ENCODE measurements at regions not wholly inside any gene's neighbourhood (a gene's known extent, or its start where the extent isn't known, plus 50 kb on each side); places are given as distances from the start of the nearest gene placed in this dataset.
A peak's percentile ranks its signal among the peaks of the same experiment; 100 is the strongest.
"Not testable (repeated sequence)": the region's sequence is repeated elsewhere in the genome, so short reads cannot be mapped to it uniquely, and the experiment has no call there.

GRCh38 chr3:167051421-167051820 lies 328.7 kb downstream of the ZBBX start:
- no peak for TF ChIP-seq CTCF (IDR thresholded peaks at IDR 0.05; ENCODE audit: insufficient read depth, low read depth, low read length, missing control alignments)
- H3K4me3 ChIP-seq (ENCODE audit: low read length): no peak overlapping the region
- DNase-seq (ENCODE audit: low read depth): no peak

- TF ChIP-seq CTCF (IDR thresholded peaks at IDR 0.05; ENCODE audit: insufficient read depth, low read depth, low read length, missing control alignments): no peak
- no peak for DNase-seq (ENCODE audit: low read depth)
- no peak overlapping the region for H3K4me3 ChIP-seq (ENCODE audit: low read length)
Measured at GRCh38 chr3:167033866-167034265, 346.2 kb downstream of the ZBBX start.

- TF ChIP-seq CTCF (IDR thresholded peaks at IDR 0.05; ENCODE audit: insufficient read depth, low read depth, low read length, missing control alignments): peak; percentile 66
- H3K4me3 ChIP-seq (ENCODE audit: low read length): no peak overlapping the region
- DNase-seq (ENCODE audit: low read depth): peak; percentile 79
Measured at GRCh38 chr3:167032267-167032876, 347.7 kb downstream of the ZBBX start.

GRCh38 chr3:167031364-167032049 lies 348.6 kb downstream of the ZBBX start:
- TF ChIP-seq CTCF (IDR thresholded peaks at IDR 0.05; ENCODE audit: insufficient read depth, low read depth, low read length, missing control alignments): no peak
- no peak overlapping the region for H3K4me3 ChIP-seq (ENCODE audit: low read length)
- DNase-seq (ENCODE audit: low read depth): no peak

- H3K4me3 ChIP-seq (ENCODE audit: low read length): no peak overlapping the region
- no peak for DNase-seq (ENCODE audit: low read depth)
- TF ChIP-seq CTCF (IDR thresholded peaks at IDR 0.05; ENCODE audit: insufficient read depth, low read depth, low read length, missing control alignments): no peak
Measured at GRCh38 chr3:167030082-167030725, 349.9 kb downstream of the ZBBX start.

GRCh38 chr3:167019503-167019902 lies 360.6 kb downstream of the ZBBX start:
- not testable (repeated sequence) for H3K4me3 ChIP-seq (ENCODE audit: low read length); DNase-seq (ENCODE audit: low read depth)

- H3K4me3 ChIP-seq (ENCODE audit: low read length); DNase-seq (ENCODE audit: low read depth): not testable (repeated sequence)
Measured at GRCh38 chr3:167018591-167019111, 361.4 kb downstream of the ZBBX start.

All from epithelial cell of esophagus (primary cell).